Endothelial cell of umbilical vein (primary cell): ENCODE measurements at regions not wholly inside any gene's neighbourhood (a gene's known extent, or its start where the extent isn't known, plus 50 kb on each side); places are given as distances from the start of the nearest gene placed in this dataset.

ENCODE experiments used
- BruUV-seq: library from RNA; stranded (reverse); fragments of 400-500 nt; replicated peaks from 2 replicates; lab custom pipeline; 2021; lab: Mats Ljungman, UMichigan
- CTCF ChIA-PET: fragments of 300-600, 350-600 bp; sonication (Branson Sonifier 250); formaldehyde crosslinking; loops from one replicate; lab custom pipeline; 2021; ENCODE audit warnings: antibody characterized with exemption, inconsistent platforms; lab: Charles Lee
- POLR2A ChIA-PET: fragments of 300-600, 350-600 bp; sonication (Branson Sonifier 250); formaldehyde crosslinking; loops from one replicate; lab custom pipeline; 2021; ENCODE audit warnings: antibody characterized with exemption, inconsistent platforms; lab: Charles Lee
- DNase-seq: peaks from one replicate; pipeline ENCODE4 v3.0.0-alpha.2; 2011; ENCODE audit warnings: low read depth, low spot score
- FAIRE-seq: peaks from 2 replicates; lab custom pipeline; 2011; peaks lifted over from hg19 to GRCh38; lab: Jason Lieb, UNC
- H2AFZ ChIP-seq: 2 replicates; pipeline ENCODE4 v1.6.0; 2012; ENCODE audit warnings: low read depth, low read length, control low read depth, inconsistent platforms
- H3K27ac ChIP-seq: 2 replicates; pipeline ENCODE4 v1.5.1; 2011; ENCODE audit warnings: low read depth, mild to moderate bottlenecking, control low read depth, low read length, moderate library complexity; ENCODE audit not compliant: insufficient read depth
- H3K27me3 ChIP-seq, 2 experiments: 2 replicates each; pipeline versions ENCODE4 v1.6.0 to v1.6.1; 2011; ENCODE audit warnings: low read length in 2 of 2, mixed read lengths in 1 of 2; ENCODE audit not compliant: control insufficient read depth in 2 of 2, insufficient read depth in 2 of 2
- H3K36me3 ChIP-seq, 2 experiments: 2 replicates in 1 of 2; 3 replicates in 1 of 2; pipeline ENCODE4 v1.5.1; 2011; ENCODE audit warnings: low read length in 2 of 2, mild to moderate bottlenecking in 1 of 2, moderate library complexity in 1 of 2; ENCODE audit not compliant: control insufficient read depth in 2 of 2, insufficient read depth in 2 of 2; ENCODE audit errors: extremely low read depth in 1 of 2
- H3K4me1 ChIP-seq: 3 replicates; pipeline ENCODE4 v1.5.1; 2011; ENCODE audit warnings: mild to moderate bottlenecking, low read length; ENCODE audit not compliant: control insufficient read depth, insufficient read depth; ENCODE audit errors: extremely low read depth
- H3K4me2 ChIP-seq: 2 replicates; pipeline ENCODE4 v1.6.1; 2011; ENCODE audit warnings: low read length, control low read depth, mixed read lengths; ENCODE audit not compliant: insufficient read depth
- H3K4me3 ChIP-seq, 3 experiments: fragments of 200-600 bp in 1 of 3; sonication (generic), shearing (Covaris generic) in 1 of 3; replicated peaks in 1 of 3; 2 replicates each; pipeline ENCODE4 v1.5.1; 2011 to 2016; ENCODE audit warnings: control low read depth in 3 of 3, low read length in 3 of 3, mild to moderate bottlenecking in 2 of 3, inconsistent platforms in 1 of 3, low read depth in 1 of 3, moderate library complexity in 1 of 3; ENCODE audit not compliant: insufficient read depth in 1 of 3
- H3K79me2 ChIP-seq: 2 replicates; pipeline ENCODE4 v1.6.0; 2012; ENCODE audit warnings: low read length, inconsistent platforms; ENCODE audit not compliant: control insufficient read depth, insufficient read depth
- H3K9ac ChIP-seq: replicated peaks from 2 replicates; pipeline ENCODE3; 2011; ENCODE audit warnings: low read length, control low read depth; ENCODE audit not compliant: insufficient read depth; ENCODE audit errors: extremely low read depth
- H3K9me1 ChIP-seq: replicated peaks from 3 replicates; pipeline ENCODE4 v1.6.0; 2011; ENCODE audit warnings: mild to moderate bottlenecking, low read length; ENCODE audit not compliant: control insufficient read depth, insufficient read depth; ENCODE audit errors: extremely low read depth
- H3K9me3 ChIP-seq: replicated peaks from 2 replicates; pipeline ENCODE4 v1.5.1; 2012; ENCODE audit warnings: low read length, inconsistent platforms; ENCODE audit not compliant: control insufficient read depth, insufficient read depth
- H4K20me1 ChIP-seq: replicated peaks from 2 replicates; pipeline ENCODE3; 2011; ENCODE audit warnings: mild to moderate bottlenecking, low read length; ENCODE audit not compliant: control insufficient read depth, insufficient read depth; ENCODE audit errors: extremely low read depth
- CTCF ChIP-seq, 2 donors: IDR thresholded peaks; 1 replicate in 1 of 2; 2 replicates in 1 of 2; pipeline ENCODE4 v1.5.1; 2011; ENCODE audit warnings: low read length in 2 of 2, mild to moderate bottlenecking in 2 of 2, moderate library complexity in 2 of 2, control low read depth in 1 of 2, inconsistent platforms in 1 of 2, low read depth in 1 of 2; ENCODE audit not compliant: insufficient read depth in 1 of 2; ENCODE audit errors: extremely low read depth in 1 of 2
- EZH2 ChIP-seq: IDR thresholded peaks from 2 replicates; pipeline ENCODE4 v1.6.1; 2012; ENCODE audit warnings: borderline replicate concordance, low read depth, mild to moderate bottlenecking, moderate library complexity, low read length, inconsistent platforms; ENCODE audit not compliant: severe bottlenecking
- FOS ChIP-seq: IDR thresholded peaks from 2 replicates; pipeline ENCODE4 v1.6.1; 2011; ENCODE audit warnings: mild to moderate bottlenecking, low read length, moderate library complexity, borderline replicate concordance; ENCODE audit not compliant: insufficient read depth
- GATA2 ChIP-seq: IDR thresholded peaks from 2 replicates; pipeline ENCODE4 v1.7.0; 2011; ENCODE audit warnings: low read depth, mild to moderate bottlenecking, moderate library complexity, mixed read lengths, low read length; ENCODE audit not compliant: insufficient read length, insufficient read depth
- JUN ChIP-seq: IDR thresholded peaks from 2 replicates; pipeline ENCODE4 v1.6.1; 2011; ENCODE audit warnings: borderline replicate concordance, low read depth; ENCODE audit not compliant: insufficient read length, insufficient read depth
- MAX ChIP-seq: IDR thresholded peaks from 2 replicates; pipeline ENCODE4 v1.6.1; 2011; ENCODE audit not compliant: insufficient read depth, insufficient read length
- MYC ChIP-seq: IDR thresholded peaks from one replicate; pipeline ENCODE4 v1.6.1; 2011; ENCODE audit warnings: mild to moderate bottlenecking, low read depth, low read length
- POLR2A ChIP-seq: IDR thresholded peaks from 2 replicates; pipeline ENCODE4 v1.6.1; 2012; ENCODE audit warnings: low read depth, mild to moderate bottlenecking, control low read depth, low read length
- POLR2AphosphoS5 ChIP-seq: IDR thresholded peaks from 2 replicates; pipeline ENCODE4 v1.6.1; 2012; ENCODE audit warnings: low read depth, mild to moderate bottlenecking, control low read depth, low read length, moderate library complexity; ENCODE audit not compliant: insufficient read depth
- dilution Hi-C: fragments of 300-500 bp; cut with MboI; formaldehyde crosslinking; loops from one replicate; pipeline ENCODE4 v1.15.0; 2019; ENCODE audit warnings: low sequenced_read_pairs; ENCODE audit not compliant: extremely low pct_ligation_motif_present
- intact Hi-C: fragments of 100-400 bp; cut with micrococcal nuclease; formaldehyde crosslinking; loops from one replicate; pipeline ENCODE4 v1.10.0; 2022

GRCh38 chr1:87583459-87583858, 254.8 kb downstream of the LMO4 start:
- no peaks in the 10 kb centered on the region for H3K4me1 ChIP-seq
- H3K9me1 ChIP-seq: no peaks in the 10 kb centered on the region
- DNase-seq (no peak), FAIRE-seq (no peak)
- intact Hi-C loops (no loop called here), dilution Hi-C loops (no loop called here)
- no peaks in the 10 kb centered on the region for H3K79me2 ChIP-seq
- no peak for TF ChIP-seq MYC
- TF ChIP-seq EZH2: no peak
- TF ChIP-seq GATA2: no peak
- TF ChIP-seq JUN: no peak
- no peak for TF ChIP-seq FOS
- no peak for TF ChIP-seq POLR2A
- no peak for TF ChIP-seq MAX
- TF ChIP-seq POLR2AphosphoS5: no peak
- TF ChIP-seq CTCF (IDR thresholded peaks at IDR 0.05; ENCODE audit: extremely low read depth in 1 of 2, insufficient read depth in 1 of 2, low read depth in 1 of 2, low read length in 2 of 2): no peak
- BruUV-seq: no TSS peak
- H3K36me3 ChIP-seq: no peaks in the 10 kb centered on the region
- H3K9me3 ChIP-seq: no peaks in the 10 kb centered on the region
- no peak overlapping the region for H2AFZ ChIP-seq
- no peak overlapping the region for H3K4me2 ChIP-seq
- H3K27me3 ChIP-seq: no peaks in the 10 kb centered on the region
- ChIA-PET CTCF (interaction anchor here (1.5 kb wide), 1 partner anchor 13 kb away, joined by 3 read pairs; no protein-coding TSS in a partner anchor), POLR2A (no interaction called here)
- H3K4me3 ChIP-seq: no peak overlapping the region
- H3K27ac ChIP-seq: no peak overlapping the region
- no peaks in the 10 kb centered on the region for H4K20me1 ChIP-seq
- no peak overlapping the region for H3K9ac ChIP-seq
